VCaP (cell line): ENCODE measurements at regions not wholly inside any gene's neighbourhood (a gene's known extent, or its start where the extent isn't known, plus 50 kb on each side); places are given as distances from the start of the nearest gene placed in this dataset.
A peak's percentile ranks its signal among the peaks of the same experiment; 100 is the strongest.

Source experiments
- H3K27ac ChIP-seq: fragments of 450-650 bp; 2 replicates; pipeline ENCODE4 v1.5.1; 2017
- TF ChIP-seq, protein P1 (sequence below): fragments of 450-650 bp; conservative IDR thresholded peaks from 2 replicates; pipeline ENCODE4 v1.5.1; 2017; ENCODE audit warnings: mild to moderate bottlenecking, moderate library complexity

DNA sequence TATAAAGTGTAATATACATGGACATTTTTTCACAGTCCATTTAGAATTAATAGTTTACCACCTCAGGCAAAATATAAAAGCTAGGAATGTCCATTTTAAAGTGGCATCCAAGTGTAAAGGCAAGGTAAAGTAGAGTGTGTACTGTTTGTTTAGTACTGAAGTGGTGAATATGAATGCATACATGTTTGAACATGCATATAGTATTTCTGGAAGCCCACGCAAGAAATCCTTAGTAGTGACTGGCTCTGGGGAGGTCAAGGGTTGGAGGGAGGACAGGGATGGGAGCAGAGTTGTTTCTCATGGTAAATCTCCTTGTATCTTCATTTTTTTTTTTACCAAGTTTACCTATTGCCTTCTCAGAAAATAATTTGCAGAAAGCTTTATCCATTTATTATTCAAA lies 129.2 kb downstream of the UNC5CL start:
- TF ChIP-seq, protein P1, sequence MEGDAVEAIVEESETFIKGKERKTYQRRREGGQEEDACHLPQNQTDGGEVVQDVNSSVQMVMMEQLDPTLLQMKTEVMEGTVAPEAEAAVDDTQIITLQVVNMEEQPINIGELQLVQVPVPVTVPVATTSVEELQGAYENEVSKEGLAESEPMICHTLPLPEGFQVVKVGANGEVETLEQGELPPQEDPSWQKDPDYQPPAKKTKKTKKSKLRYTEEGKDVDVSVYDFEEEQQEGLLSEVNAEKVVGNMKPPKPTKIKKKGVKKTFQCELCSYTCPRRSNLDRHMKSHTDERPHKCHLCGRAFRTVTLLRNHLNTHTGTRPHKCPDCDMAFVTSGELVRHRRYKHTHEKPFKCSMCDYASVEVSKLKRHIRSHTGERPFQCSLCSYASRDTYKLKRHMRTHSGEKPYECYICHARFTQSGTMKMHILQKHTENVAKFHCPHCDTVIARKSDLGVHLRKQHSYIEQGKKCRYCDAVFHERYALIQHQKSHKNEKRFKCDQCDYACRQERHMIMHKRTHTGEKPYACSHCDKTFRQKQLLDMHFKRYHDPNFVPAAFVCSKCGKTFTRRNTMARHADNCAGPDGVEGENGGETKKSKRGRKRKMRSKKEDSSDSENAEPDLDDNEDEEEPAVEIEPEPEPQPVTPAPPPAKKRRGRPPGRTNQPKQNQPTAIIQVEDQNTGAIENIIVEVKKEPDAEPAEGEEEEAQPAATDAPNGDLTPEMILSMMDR: no peak
- peak overlapping the region; percentile 9; the same call in 1 of the 2 replicates for H3K27ac ChIP-seq

DNA sequence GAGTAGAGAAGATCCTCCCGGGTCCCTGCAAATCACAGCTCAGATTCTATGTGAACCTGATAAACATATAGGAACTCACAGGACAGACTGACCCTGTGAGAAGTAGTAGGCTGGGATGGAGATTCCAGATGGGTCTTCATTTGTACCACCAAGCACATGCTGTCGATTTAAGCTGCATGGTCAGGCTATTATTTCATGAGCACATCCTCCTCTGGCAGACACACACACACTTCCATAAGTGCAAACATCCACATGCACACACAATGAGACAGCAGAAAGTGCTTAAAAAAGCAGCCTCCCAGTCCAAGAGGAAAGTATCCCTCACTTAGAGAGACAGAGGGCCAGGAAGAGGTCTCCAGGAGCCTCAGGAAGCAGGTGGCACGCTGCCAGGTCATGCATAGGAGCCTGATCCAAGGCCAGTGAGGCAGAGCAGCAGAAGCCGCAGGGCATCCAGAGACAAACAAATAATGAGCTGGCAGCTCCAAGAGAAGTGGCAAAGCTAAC lies 131.8 kb downstream of the UNC5CL start:
- TF ChIP-seq, protein P1: no peak
- peak overlapping the region; percentile 91 for H3K27ac ChIP-seq

DNA sequence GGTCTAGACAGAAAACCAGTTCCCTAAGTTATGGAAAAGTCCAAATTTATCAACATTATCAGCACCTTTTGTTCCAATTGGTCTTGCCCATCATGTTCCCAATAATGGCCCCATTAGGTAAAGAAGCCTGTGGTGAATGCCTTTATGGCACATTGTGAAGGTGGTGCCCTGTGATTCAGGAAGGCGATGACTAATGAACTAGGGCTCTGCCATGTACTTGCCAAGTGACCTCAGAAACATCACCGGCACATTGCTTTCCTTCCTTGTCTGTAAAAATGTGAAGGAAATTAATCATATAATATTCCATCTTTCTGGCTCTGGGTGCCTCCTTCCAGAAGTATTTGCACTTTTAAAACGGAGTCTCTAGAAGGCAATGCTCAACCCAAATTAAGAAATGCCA lies 132.3 kb downstream of the UNC5CL start:
- peak overlapping the region; percentile 91 for H3K27ac ChIP-seq

DNA sequence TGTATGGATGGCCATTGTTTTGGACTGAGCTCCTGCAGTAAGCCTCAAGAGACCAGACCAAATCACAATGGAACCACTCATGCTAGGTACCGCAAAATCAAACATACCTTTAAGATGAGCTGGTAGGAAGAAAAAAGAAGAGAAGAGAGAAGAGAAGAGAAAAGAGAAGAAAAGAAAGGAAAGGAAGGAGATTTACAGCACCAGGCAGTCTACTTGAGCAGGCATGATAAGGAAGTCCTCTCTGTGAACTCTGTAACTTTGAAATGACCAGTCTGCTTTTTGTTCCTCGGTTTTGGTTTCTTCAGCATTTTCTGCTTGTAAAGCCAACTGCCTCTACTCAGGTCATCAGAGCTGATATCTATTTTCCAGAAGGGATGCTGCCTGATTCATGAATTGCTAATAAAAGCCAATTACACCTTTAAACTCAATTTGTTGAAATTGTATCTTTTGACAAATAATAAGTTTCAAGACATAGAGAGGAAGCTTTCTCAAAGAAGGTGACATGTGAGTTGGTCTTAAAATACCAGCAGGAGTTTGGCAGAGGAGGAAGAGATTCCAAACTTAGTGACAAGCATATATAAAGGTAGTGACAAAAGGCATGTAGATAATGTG lies 134.3 kb downstream of the UNC5CL start:
- no peak overlapping the region; the same call in 1 of the 2 replicates for H3K27ac ChIP-seq
- TF ChIP-seq, protein P1: no peak

More for the DNA sequence above, 132.3 kb downstream of the UNC5CL start:
- TF ChIP-seq, protein P1: no peak

DNA sequence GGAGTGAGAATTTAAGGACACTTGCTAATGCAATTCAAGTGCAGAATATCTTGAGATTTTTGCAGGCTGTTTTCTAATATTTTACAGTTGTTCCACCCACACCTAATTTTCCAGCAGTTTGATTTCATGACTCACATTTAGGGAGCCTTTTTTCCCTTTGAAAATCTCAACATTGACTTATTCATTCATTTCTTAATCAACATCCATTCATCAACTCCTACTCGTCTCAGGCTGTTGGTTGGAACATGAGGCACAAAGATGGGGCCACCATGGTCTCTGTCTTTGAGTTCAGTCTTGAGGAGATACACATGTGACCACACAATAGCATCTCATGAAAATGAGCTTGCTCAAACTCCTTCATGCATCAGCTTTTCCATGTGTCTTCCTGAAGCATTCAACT lies 135.6 kb downstream of the UNC5CL start:
- H3K27ac ChIP-seq: no peak overlapping the region
- TF ChIP-seq, protein P1: no peak

DNA sequence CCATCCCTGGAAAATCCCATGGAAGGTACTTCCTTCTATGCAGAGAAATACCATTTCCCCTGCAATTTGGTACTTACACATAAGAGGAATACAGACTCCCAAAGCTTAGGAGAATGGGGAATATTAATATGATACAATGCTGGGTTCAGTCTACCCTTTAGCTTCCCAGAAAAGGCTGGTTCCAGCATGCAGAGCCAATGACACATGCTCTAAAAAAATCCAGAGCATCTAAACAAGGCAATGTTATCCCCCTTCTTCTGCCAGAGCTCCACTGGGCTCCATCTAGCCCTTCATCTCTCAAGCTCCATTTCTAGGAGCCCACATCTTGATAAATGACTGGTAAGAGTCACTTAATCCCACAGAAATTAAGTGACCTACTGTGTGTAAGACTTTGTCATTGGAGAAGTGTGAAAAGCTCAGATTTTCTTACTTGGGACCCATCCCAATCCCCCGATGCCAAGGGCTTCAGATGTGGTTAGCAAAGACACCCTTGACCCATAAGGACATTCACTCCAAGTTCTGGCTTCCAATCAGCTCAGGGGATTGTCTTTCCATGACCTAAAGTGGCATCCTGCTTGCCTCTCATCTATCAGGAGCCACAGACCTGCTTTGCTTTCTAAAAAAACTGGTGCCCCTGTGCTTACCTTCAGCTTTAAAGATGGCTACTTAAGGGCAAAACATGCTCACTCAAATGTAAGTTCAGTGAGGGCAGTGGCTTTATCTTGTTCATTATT lies 137.5 kb downstream of the UNC5CL start:
- TF ChIP-seq, protein P1: no peak

DNA sequence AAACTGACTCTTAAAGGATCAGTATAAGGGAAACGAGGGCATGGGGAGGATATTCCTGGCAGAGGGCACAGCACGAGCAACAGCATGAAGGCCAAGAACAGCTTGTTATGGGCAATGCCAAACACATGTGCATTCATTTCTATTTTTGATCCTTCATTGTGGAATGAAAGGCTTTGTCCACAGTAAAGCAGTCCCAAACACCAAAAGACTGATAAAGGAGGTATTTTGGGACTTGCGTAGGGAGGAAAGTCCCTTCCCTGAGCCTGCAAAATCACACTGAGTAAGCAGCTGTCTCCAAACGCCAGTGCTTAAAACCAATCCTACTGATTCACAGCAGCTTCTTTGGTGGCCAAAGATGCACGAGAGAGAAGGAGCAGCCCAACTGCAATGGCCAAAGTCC lies 138.2 kb downstream of the UNC5CL start:
- H3K27ac ChIP-seq: no peak overlapping the region
- TF ChIP-seq, protein P1: no peak

More for the DNA sequence above, 137.5 kb downstream of the UNC5CL start:
- H3K27ac ChIP-seq: no peak overlapping the region
